Neural progenitor cell (in vitro differentiated cells): ENCODE measurements at regions not wholly inside any gene's neighbourhood (a gene's known extent, or its start where the extent isn't known, plus 50 kb on each side); places are given as distances from the start of the nearest gene placed in this dataset.

Experiments
- DNase-seq: peaks from one replicate; pipeline ENCODE4 v3.0.0-alpha.2; 2016; ENCODE audit warnings: low spot score
- H2AFZ ChIP-seq: fragments of 200-600 bp; sonication (generic); replicated peaks from 2 replicates; pipeline ENCODE4 v1.6.1; 2016; ENCODE audit warnings: antibody characterized with exemption
- H3F3A ChIP-seq: fragments of 200-600 bp; sonication (generic); 2 replicates; pipeline ENCODE4 v1.6.1; 2016; ENCODE audit warnings: antibody characterized with exemption, low read depth
- H3K27ac ChIP-seq: fragments of 200-600 bp; sonication (generic); 2 replicates; pipeline ENCODE4 v1.5.1; 2016; ENCODE audit warnings: mild to moderate bottlenecking
- H3K27me3 ChIP-seq: fragments of 200-600 bp; sonication (generic); 2 replicates; pipeline ENCODE4 v1.6.1; 2016; ENCODE audit warnings: mild to moderate bottlenecking, moderate library complexity
- H3K36me3 ChIP-seq: fragments of 200-600 bp; sonication (generic); 2 replicates; pipeline ENCODE4 v1.5.1; 2016
- H3K4me1 ChIP-seq: fragments of 200-600 bp; sonication (generic); 2 replicates; pipeline ENCODE4 v1.6.1; 2016; ENCODE audit warnings: mixed run types
- H3K4me2 ChIP-seq: fragments of 200-600 bp; sonication (generic); 2 replicates; pipeline ENCODE4 v1.6.1; 2016
- H3K4me3 ChIP-seq: fragments of 200-600 bp; sonication (generic); 2 replicates; pipeline ENCODE4 v1.5.1; 2016
- H3K79me2 ChIP-seq: fragments of 200-600 bp; sonication (generic); 2 replicates; pipeline ENCODE4 v1.6.1; 2016; ENCODE audit warnings: low read depth
- H3K9ac ChIP-seq: fragments of 200-600 bp; sonication (generic); 2 replicates; pipeline ENCODE4 v1.6.1; 2016
- H3K9me3 ChIP-seq: fragments of 200-600 bp; sonication (generic); 2 replicates; pipeline ENCODE4 v1.5.1; 2016; ENCODE audit warnings: low read depth
- H4K20me1 ChIP-seq: fragments of 200-600 bp; sonication (generic); 2 replicates; pipeline ENCODE4 v1.6.1; 2016; ENCODE audit warnings: low read depth
- H3K27ac Mint-ChIP-seq: 3 replicates; pipeline ENCODE4 v1.8.0; 2021; ENCODE audit warnings: mixed read lengths
- H3K27me3 Mint-ChIP-seq: 2 replicates; pipeline ENCODE4 v1.8.0; 2022; ENCODE audit warnings: low read depth, mild to moderate bottlenecking, inconsistent platforms, moderate library complexity, mixed read lengths; ENCODE audit not compliant: insufficient read depth
- H3K36me3 Mint-ChIP-seq: 3 replicates; pipeline ENCODE4 v1.8.0; 2021; ENCODE audit warnings: mixed read lengths
- H3K4me1 Mint-ChIP-seq: 3 replicates; pipeline ENCODE4 v1.8.0; 2021; ENCODE audit warnings: mixed read lengths
- H3K4me3 Mint-ChIP-seq: 3 replicates; pipeline ENCODE4 v1.8.0; 2021; ENCODE audit warnings: mild to moderate bottlenecking, moderate library complexity, mixed read lengths
- H3K9me3 Mint-ChIP-seq: 3 replicates; pipeline ENCODE4 v1.8.0; 2020; ENCODE audit warnings: mixed read lengths
- CTCF ChIP-seq: fragments of 200-600 bp; sonication (generic); IDR thresholded peaks from 2 replicates; pipeline ENCODE4 v1.5.1; 2017; ENCODE audit warnings: antibody characterized with exemption, mild to moderate bottlenecking
- EZH2 ChIP-seq: fragments of 200-600 bp; sonication (generic); IDR thresholded peaks from 2 replicates; pipeline ENCODE4 v1.6.1; 2017; ENCODE audit warnings: antibody characterized with exemption, mild to moderate bottlenecking, moderate library complexity
- EZH2phosphoT487 ChIP-seq: fragments of 200-600 bp; sonication (generic); IDR thresholded peaks from 2 replicates; pipeline ENCODE4 v1.6.1; 2017; ENCODE audit warnings: antibody characterized with exemption

- peaks cover 2% of the 10 kb centered on the region for H3K27me3 Mint-ChIP-seq
- H3K9me3 ChIP-seq, result no peaks in the 10 kb centered on the region
These were observed 164.9 kb upstream of the KLF3 start for GRCh38 chr4:38499101-38499500.

GRCh38 chr4:38500433-38500832 is 163.6 kb upstream of the KLF3 start:
- H3K27ac Mint-ChIP-seq, result no peak overlapping the region
- peaks cover 17% of the 10 kb centered on the region for H3F3A ChIP-seq
- no peak overlapping the region for H2AFZ ChIP-seq
- H3K27ac ChIP-seq, result no peak overlapping the region
- H3K79me2 ChIP-seq, result no peaks in the 10 kb centered on the region
- no peaks in the 10 kb centered on the region for H3K9me3 Mint-ChIP-seq
- H3K36me3 Mint-ChIP-seq, result no peaks in the 10 kb centered on the region
- H3K9me3 ChIP-seq, result no peaks in the 10 kb centered on the region
- peaks cover 27% of the 10 kb centered on the region for H3K4me1 ChIP-seq
- no peak for DNase-seq
- H4K20me1 ChIP-seq, result no peaks in the 10 kb centered on the region
- H3K4me3 ChIP-seq, result no peak overlapping the region
- H3K4me1 Mint-ChIP-seq, result peaks cover 5% of the 10 kb centered on the region
- no peak overlapping the region for H3K4me2 ChIP-seq
- H3K27me3 ChIP-seq, result no peaks in the 10 kb centered on the region
- peaks cover 2% of the 10 kb centered on the region for H3K27me3 Mint-ChIP-seq
- TF ChIP-seq CTCF, result no peak
- H3K9ac ChIP-seq, result no peak overlapping the region
- H3K4me3 Mint-ChIP-seq, result no peak overlapping the region
- no peaks in the 10 kb centered on the region for H3K36me3 ChIP-seq

More at GRCh38 chr4:38499101-38499500, 164.9 kb upstream of the KLF3 start:
- H3F3A ChIP-seq, result peaks cover 23% of the 10 kb centered on the region
- no peaks in the 10 kb centered on the region for H3K79me2 ChIP-seq
- no peak overlapping the region for H3K27ac ChIP-seq
- peaks cover 38% of the 10 kb centered on the region for H3K4me1 ChIP-seq
- Mint-ChIP-seq H3K4me3 (no peak overlapping the region), H3K4me1 (peaks cover 14% of the 10 kb centered on the region), H3K27ac (no peak overlapping the region), H3K9me3 (no peaks in the 10 kb centered on the region), H3K36me3 (no peaks in the 10 kb centered on the region)
- TF ChIP-seq EZH2 (no peak), CTCF (no peak), EZH2phosphoT487 (no peak)
- no peak for DNase-seq
- H3K4me3 ChIP-seq, result no peak overlapping the region
- H3K36me3 ChIP-seq, result no peaks in the 10 kb centered on the region
- H3K4me2 ChIP-seq, result no peak overlapping the region
- H3K9ac ChIP-seq, result no peak overlapping the region
- H2AFZ ChIP-seq, result no peak overlapping the region
- no peaks in the 10 kb centered on the region for H3K27me3 ChIP-seq
- H4K20me1 ChIP-seq, result no peaks in the 10 kb centered on the region

- Mint-ChIP-seq H3K9me3 (no peaks in the 10 kb centered on the region), H3K27me3 (peaks cover 2% of the 10 kb centered on the region), H3K36me3 (no peaks in the 10 kb centered on the region), H3K4me3 (no peak overlapping the region), H3K4me1 (peaks cover 3% of the 10 kb centered on the region), H3K27ac (peak overlapping the region; percentile 38)
- Histone ChIP-seq H3K4me2 (no peak overlapping the region), H3K79me2 (no peaks in the 10 kb centered on the region), H3K27ac (no peak overlapping the region), H2AFZ (no peak overlapping the region), H3K36me3 (no peaks in the 10 kb centered on the region), H4K20me1 (no peaks in the 10 kb centered on the region), H3K9ac (no peak overlapping the region), H3K27me3 (no peaks in the 10 kb centered on the region), H3F3A (peaks cover 9% of the 10 kb centered on the region), H3K4me1 (peaks cover 16% of the 10 kb centered on the region), H3K4me3 (no peak overlapping the region), H3K9me3 (no peaks in the 10 kb centered on the region)
- no peak for DNase-seq
- TF ChIP-seq CTCF, result no peak
- no peak for TF ChIP-seq EZH2phosphoT487
- no peak for TF ChIP-seq EZH2
These were observed 162.3 kb upstream of the KLF3 start for GRCh38 chr4:38501698-38502097.
